T-helper 22 cell (primary cell): ENCODE measurements at regions not wholly inside any gene's neighbourhood (a gene's known extent, or its start where the extent isn't known, plus 50 kb on each side); places are given as distances from the start of the nearest gene placed in this dataset.

Experiments used
- DNase-seq: peaks from one replicate; pipeline ENCODE4 v3.0.0-alpha.2; 2020; ENCODE audit warnings: low read depth

- DNase-seq = no peak
Measured at GRCh38 chr3:182067423-182067822, 355.7 kb downstream of the SOX2 start.

- no peak for DNase-seq
Measured at GRCh38 chr3:182078316-182078715, 366.6 kb downstream of the SOX2 start.

- DNase-seq = no peak
Measured at GRCh38 chr3:182078929-182079328, 367.2 kb downstream of the SOX2 start.

DNA sequence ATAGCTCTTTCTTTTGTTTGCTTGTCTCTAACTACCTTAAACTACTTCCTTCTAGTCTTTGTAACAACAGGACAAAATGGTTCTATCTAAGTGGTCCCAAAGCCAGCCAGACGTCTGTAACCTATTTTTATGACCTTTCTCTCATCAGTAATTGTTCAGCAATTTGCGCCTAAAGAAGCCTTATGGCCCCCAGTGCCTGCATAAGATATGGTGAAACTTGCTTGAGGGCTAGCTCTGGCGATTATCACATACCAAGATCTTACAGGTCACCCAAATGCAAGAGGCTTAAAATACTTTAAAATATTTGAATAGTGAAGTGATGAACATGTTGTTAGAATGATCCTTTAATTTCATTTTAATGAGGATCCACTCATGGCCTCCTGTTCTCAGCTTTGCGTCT, 369.4 kb downstream of the SOX2 start:
- no peak for DNase-seq

- no peak for DNase-seq
Measured at GRCh38 chr3:182083112-182083511, 371.4 kb downstream of the SOX2 start.

DNA sequence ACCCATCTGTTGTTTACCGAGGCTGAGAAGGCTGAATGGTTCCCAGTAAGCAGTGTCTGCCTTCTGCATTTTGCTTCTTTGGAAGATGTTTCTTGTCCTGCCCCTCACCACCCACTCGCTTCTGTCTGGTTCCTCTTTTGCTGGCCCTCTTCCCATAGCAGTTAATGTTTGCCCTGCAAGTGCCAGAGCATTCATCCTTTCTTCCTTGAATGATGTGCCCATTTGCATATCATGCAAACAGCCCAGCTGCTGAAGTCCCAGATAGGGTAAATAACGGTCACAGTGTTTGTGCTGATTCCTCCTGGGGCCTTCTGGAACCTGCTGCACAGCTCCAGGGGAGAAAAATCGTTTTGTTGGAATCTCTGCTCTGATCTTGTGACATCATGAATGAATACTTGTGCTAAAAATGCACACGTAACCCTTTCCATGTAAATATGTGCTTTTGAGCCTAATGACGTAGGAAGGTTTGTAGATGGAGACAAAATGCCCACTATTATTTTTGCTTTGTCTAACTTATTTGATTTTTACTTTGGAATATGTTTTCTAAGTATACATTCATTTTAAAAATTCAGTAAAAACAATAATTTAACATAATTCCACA, 381.0 kb downstream of the SOX2 start:
- no peak for DNase-seq

DNA sequence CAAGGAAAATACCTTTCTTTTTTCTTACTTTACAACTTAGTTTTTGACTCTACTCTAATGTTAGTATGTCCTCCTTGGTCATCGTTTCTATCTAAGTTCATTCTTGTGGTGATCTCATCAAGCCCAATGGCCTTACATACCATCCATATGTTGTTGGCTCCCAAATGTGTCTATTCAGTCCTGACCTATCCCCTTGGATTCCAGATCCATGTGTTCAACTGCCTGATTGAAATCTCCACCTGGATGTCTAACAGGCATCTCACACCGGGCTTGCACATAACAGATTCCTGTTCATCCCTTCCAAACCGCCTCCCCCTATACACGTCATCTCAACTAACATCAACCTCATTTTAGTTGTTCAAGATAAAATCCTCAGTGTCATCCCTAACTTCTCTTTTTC, 382.6 kb downstream of the SOX2 start:
- no peak for DNase-seq

- no peak for DNase-seq
Measured at GRCh38 chr3:182104881-182105280, 393.2 kb downstream of the SOX2 start.

DNA sequence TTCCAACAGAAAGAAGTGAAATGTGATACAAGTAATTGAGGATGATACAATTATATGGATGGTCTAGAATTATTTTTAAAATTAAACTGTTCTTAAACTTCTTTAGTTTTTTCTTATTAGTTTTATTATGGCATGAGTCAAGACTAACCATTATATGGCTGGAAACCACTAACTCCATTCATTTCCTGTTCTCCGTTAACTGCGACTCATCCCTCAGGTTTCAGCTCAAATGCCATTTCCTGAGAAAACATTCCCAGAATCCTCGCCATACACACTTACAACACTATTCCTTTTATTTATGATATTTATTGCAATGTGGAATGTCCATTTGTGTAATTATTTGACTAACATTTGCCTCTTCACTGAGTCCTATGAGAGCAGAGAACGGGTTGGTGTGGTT, 394.1 kb downstream of the SOX2 start:
- no peak for DNase-seq

GRCh38 chr3:182108371-182108770, 396.6 kb downstream of the SOX2 start:
- DNase-seq = no peak

GRCh38 chr3:182111967-182112366, 400.2 kb downstream of the SOX2 start:
- DNase-seq = no peak

DNA sequence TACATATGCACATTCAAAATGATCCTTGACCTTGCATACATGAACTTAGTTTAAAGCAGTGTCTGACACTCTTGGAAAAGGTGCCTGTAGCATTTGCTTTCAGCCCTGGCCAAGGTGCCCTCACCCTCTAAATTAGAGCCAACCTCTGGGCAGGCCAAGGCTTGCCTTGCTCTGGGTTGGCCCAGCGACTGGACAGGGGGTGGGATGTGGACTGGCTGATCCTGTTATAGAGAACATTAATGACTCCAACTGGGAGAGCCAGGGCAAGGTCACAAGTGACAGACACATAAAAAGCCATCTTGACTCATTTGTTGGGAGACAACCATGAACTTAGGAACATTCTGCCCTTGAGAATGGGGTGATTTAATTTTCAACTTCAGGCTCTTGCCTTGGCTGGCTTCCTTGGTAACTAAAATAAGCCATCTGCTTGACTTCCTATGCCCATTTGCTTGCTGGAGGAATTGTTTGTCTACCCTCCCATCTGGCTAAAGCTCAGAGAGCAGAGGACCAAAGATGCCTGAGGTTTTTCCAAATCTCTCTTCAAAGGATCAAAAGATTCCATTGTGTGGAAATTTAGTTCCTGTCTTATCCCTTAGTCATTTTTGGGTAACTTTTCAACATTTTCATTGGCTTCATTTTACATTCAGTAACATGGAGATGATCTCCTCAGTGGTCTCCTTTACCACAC, 403.7 kb downstream of the SOX2 start:
- no peak for DNase-seq

- no peak for DNase-seq
Measured at GRCh38 chr3:182116386-182116785, 404.7 kb downstream of the SOX2 start.

DNA sequence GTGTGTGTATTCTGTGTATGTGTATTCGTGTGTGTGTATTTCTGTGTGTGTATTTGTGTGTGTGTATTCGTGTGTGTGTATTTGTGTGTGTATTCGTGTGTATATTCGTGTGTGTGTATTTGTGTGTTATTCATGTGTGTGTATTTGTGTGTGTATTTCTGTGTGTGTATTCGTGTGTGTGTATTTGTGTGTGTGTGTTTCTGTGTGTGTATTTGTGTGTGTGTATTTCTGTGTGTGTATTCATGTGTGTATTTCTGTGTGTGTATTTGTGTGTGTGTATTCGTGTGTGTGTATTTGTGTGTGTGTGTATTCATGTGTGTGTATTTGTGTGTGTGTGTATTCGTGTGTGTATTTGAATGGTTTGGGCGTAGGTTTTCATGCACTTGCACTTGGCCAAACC, 405.4 kb downstream of the SOX2 start:
- DNase-seq = no peak

GRCh38 chr3:182117583-182117982, 405.9 kb downstream of the SOX2 start:
- no peak for DNase-seq

DNA sequence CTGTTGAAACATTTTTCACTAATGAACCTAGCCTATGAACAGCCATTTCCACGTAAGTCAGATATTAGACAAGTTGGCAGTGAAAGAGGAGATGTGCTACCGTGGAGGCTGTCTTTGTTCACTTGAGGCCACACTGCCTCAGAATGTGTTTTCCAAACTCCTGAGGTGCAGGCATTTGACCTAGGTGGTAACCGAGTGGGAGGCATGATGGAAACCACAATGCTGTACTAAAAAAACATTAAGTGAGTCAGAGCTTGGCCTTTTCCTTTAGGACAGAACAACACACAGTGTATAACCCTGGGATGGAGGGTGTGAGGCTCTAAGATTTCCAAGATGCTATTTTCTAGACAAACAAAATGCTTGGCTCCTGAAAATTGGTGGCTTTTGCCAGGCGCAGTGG, 406.3 kb downstream of the SOX2 start:
- DNase-seq = no peak

- DNase-seq = no peak
Measured at GRCh38 chr3:182121401-182121800, 409.7 kb downstream of the SOX2 start.

GRCh38 chr3:182122779-182123178, 411.1 kb downstream of the SOX2 start:
- DNase-seq = no peak

DNA sequence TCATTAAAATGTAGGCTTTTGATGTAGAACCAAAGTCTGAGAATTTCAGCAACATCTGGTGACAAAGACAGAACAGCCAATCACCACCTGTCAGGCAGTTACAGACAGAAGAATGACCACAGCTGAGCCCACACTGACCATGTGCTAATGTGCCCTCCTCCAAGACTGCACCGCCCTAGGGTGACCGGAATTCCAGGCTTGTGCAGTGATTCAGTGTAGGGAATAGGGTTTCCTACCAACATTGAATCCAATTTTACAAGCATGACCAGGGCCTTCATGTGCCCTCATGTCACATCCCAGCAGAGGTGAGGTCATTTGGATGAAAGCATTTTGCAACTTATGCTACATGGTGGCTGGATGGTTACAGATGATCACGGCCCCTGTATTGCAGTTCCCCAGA, 412.5 kb downstream of the SOX2 start:
- DNase-seq = no peak

DNA sequence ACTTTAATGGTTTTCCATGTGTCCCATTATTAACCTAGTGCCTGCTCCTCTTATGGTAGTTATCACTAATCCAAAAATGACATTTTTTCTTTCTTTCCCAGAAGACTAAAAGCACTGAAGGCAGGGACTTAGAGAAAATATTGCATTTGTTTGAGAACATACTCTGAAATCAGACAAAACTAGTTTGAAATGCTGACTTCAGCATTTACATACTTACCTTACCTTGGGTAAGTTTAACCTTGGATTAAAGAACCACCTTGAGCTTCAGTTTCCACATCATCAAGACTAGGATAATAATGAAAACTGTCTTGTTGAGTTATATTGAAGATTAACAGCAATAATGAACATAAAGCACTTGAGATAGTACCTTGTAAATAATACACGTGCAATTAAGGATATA, 413.0 kb downstream of the SOX2 start:
- DNase-seq = no peak

- no peak for DNase-seq
Measured at GRCh38 chr3:182129740-182130139, 418.0 kb downstream of the SOX2 start.

DNA sequence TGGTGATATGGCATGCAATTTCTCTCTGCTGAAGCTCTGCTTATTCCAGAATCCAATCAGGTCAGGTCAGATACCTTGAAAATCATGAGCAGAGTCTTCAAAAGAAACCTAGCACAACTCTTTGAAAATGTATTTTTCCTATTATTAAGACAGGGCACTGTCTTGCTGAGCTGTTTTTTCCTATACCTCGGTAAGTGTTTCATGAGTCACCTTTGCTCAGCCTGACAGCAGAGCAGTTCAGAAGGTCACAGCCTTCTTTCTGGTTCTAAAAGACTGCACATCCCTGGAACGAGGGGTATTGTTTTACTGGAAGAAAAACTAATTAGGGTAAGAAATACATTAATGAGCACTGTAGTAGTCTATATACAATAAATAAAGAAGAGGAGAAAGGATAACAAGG, 422.0 kb downstream of the SOX2 start:
- DNase-seq = no peak

DNA sequence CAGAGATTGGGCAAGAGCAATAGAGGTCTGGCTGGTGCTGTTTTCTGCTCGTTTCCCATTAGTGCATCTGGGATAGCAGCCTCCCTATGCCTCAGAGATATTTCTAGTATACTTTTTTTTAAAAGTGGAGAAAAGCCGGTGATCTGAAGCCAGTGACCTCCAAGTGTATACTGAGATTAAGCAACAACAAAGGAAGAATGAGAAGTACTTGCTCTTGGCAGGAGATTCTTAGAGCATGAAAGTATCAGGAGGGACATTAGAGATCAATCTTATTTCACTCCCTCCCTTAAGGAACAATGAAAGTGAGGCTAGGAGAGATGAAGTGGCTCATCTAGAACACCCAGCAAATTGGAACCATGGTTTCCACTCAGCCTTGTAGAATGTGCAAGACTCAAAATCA, 423.3 kb downstream of the SOX2 start:
- no peak for DNase-seq
